Activated naive CD4-positive, alpha-beta T cell treated with anti-CD3 and anti-CD28 coated beads, Interleukin-2, amount 10 ng/mL, durations not matched to agents 7 days and 5 days (primary cell): ENCODE measurements at regions not wholly inside any gene's neighbourhood (a gene's known extent, or its start where the extent isn't known, plus 50 kb on each side); places are given as distances from the start of the nearest gene placed in this dataset.

Experiments used
- CTCF ChIA-PET: fragments of 350-600 bp; sonication (Branson Sonifier 250); formaldehyde crosslinking; loops from one replicate; lab custom pipeline; 2021; ENCODE audit warnings: antibody characterized with exemption; lab: Charles Lee
- DNase-seq: peaks from one replicate; pipeline ENCODE4 v3.0.0-alpha.2; 2020
- H3K27ac Mint-ChIP-seq: one replicate; pipeline ENCODE4 v1.8.0; 2021; ENCODE audit warnings: mild to moderate bottlenecking, moderate library complexity, mixed read lengths
- H3K27me3 Mint-ChIP-seq: one replicate; pipeline ENCODE4 v1.8.0; 2021; ENCODE audit warnings: mild to moderate bottlenecking, mixed read lengths
- H3K36me3 Mint-ChIP-seq: one replicate; pipeline ENCODE4 v1.8.0; 2021; ENCODE audit warnings: mixed read lengths
- H3K4me1 Mint-ChIP-seq: one replicate; pipeline ENCODE4 v1.8.0; 2021; ENCODE audit warnings: mixed read lengths
- H3K4me3 Mint-ChIP-seq: one replicate; pipeline ENCODE4 v1.8.0; 2021; ENCODE audit warnings: mild to moderate bottlenecking, moderate library complexity, mixed read lengths
- H3K9me3 Mint-ChIP-seq: one replicate; pipeline ENCODE4 v1.8.0; 2021; ENCODE audit warnings: mixed read lengths

GRCh38 chr5:104739905-104740304, 1177.3 kb upstream of the NUDT12 start:
- Mint-ChIP-seq H3K36me3 (no peaks in the 10 kb centered on the region), H3K4me1 (no peaks in the 10 kb centered on the region), H3K4me3 (no peak overlapping the region), H3K27me3 (no peaks in the 10 kb centered on the region), H3K27ac (no peak overlapping the region), H3K9me3 (peaks cover 13% of the 10 kb centered on the region)
- DNase-seq, result no peak
- CTCF ChIA-PET, result no interaction called here

DNA sequence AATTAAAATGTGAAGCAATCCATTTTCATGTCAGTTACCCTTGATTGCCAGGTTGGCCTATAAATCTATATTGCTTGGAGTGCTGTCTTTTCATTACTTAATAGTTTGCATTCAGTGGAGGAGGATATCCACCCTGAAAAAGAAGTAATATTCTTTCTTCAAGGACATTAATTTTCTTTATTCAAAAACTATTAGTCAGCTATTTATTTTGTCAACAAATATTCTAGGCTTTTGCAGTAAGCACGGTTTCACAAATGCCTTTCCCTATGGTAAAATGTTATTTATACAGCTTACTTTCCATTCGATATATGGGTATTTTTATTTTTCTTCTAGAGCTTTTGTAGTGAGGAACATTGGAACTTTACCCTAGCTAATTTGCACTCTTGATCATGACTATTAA, 1176.9 kb upstream of the NUDT12 start:
- Mint-ChIP-seq H3K4me3 (no peak overlapping the region), H3K4me1 (no peaks in the 10 kb centered on the region), H3K27ac (no peak overlapping the region), H3K36me3 (no peaks in the 10 kb centered on the region), H3K27me3 (no peaks in the 10 kb centered on the region), H3K9me3 (peaks cover 15% of the 10 kb centered on the region)
- DNase-seq, result no peak
- CTCF ChIA-PET, result no interaction called here

- Mint-ChIP-seq H3K27me3 (no peaks in the 10 kb centered on the region), H3K27ac (no peak overlapping the region), H3K4me1 (no peaks in the 10 kb centered on the region), H3K4me3 (no peak overlapping the region), H3K36me3 (no peaks in the 10 kb centered on the region), H3K9me3 (peaks cover 9% of the 10 kb centered on the region)
- DNase-seq, result no peak
- CTCF ChIA-PET, result no interaction called here
These were observed 1173.5 kb upstream of the NUDT12 start for GRCh38 chr5:104736073-104736472.

DNA sequence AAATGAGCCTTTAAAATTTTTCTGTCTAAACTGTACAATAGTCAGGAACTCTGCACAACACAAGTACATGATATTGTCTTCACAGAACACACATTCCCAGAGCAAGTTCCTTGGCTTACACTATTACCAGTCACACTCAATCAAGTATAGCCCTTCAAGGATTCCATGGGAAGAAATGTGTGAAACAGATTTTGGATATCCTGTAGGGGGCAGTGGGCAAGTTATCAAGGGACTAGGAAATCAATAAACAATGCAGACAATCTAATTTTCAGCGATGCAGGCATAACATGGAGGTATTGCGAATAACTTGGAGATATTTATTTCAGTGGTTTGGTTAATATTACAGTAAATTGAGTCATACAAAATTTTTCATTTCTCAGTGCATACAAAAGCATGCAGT, 1171.5 kb upstream of the NUDT12 start:
- no peak for DNase-seq
- no peak overlapping the region for H3K27ac Mint-ChIP-seq
- CTCF ChIA-PET, result no interaction called here
- H3K4me1 Mint-ChIP-seq, result no peaks in the 10 kb centered on the region
- H3K27me3 Mint-ChIP-seq, result no peaks in the 10 kb centered on the region
- H3K4me3 Mint-ChIP-seq, result no peak overlapping the region
- H3K36me3 Mint-ChIP-seq, result no peaks in the 10 kb centered on the region
- H3K9me3 Mint-ChIP-seq, result peaks cover 13% of the 10 kb centered on the region

GRCh38 chr5:104733063-104733669, 1170.6 kb upstream of the NUDT12 start:
- no peak for DNase-seq
- H3K9me3 Mint-ChIP-seq, result peaks cover 13% of the 10 kb centered on the region
- H3K27me3 Mint-ChIP-seq, result no peaks in the 10 kb centered on the region
- H3K27ac Mint-ChIP-seq, result no peak overlapping the region
- H3K4me3 Mint-ChIP-seq, result no peak overlapping the region
- CTCF ChIA-PET, result no interaction called here
- no peaks in the 10 kb centered on the region for H3K36me3 Mint-ChIP-seq
- no peaks in the 10 kb centered on the region for H3K4me1 Mint-ChIP-seq

GRCh38 chr5:104731331-104731730, 1168.7 kb upstream of the NUDT12 start:
- no peak overlapping the region for H3K4me3 Mint-ChIP-seq
- H3K4me1 Mint-ChIP-seq, result no peaks in the 10 kb centered on the region
- H3K36me3 Mint-ChIP-seq, result no peaks in the 10 kb centered on the region
- H3K27me3 Mint-ChIP-seq, result no peaks in the 10 kb centered on the region
- DNase-seq, result no peak
- CTCF ChIA-PET, result no interaction called here
- H3K27ac Mint-ChIP-seq, result no peak overlapping the region
- peaks cover 13% of the 10 kb centered on the region for H3K9me3 Mint-ChIP-seq

DNA sequence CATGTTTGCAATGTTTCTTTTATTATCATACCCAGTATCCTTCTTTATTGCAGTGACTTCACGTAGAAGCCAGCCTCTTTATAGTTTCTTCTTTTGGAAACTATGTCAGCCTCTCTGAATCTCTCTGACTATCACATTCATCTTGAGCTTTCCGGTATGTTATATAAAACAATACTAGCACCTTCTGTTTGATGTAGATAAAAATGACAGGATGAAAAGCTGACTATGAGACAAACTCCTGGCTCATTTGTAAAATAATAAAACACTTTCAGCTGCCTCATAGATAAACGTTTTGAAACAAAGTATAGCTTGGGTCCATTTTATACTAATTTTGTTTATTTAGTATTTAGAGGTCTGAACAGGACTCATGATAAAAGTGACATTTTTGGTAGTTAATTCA, 1145.4 kb upstream of the NUDT12 start:
- Mint-ChIP-seq H3K27ac (no peak overlapping the region), H3K36me3 (no peaks in the 10 kb centered on the region), H3K27me3 (no peaks in the 10 kb centered on the region), H3K4me1 (no peaks in the 10 kb centered on the region), H3K9me3 (peaks cover 9% of the 10 kb centered on the region), H3K4me3 (no peak overlapping the region)
- CTCF ChIA-PET, result no interaction called here
- no peak for DNase-seq

DNA sequence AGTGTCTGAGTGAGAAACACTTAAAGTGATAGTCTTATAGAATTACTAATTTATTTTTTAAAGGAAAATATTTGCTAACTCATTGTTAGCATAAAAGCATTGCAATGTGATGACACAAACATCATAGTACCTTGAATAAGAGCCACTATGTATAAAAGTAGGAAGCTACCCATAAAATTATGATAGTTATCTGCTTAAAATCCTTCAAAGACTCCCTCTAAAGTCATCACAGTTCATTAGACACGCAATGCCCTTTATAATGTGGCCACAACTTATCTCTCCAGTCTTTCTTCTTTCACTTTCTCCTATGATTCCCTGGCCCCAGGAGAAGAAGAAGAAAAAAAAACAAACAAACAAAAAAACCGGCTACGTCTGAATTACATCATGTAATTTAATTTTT, 1144.0 kb upstream of the NUDT12 start:
- CTCF ChIA-PET, result no interaction called here
- peaks cover 6% of the 10 kb centered on the region for H3K9me3 Mint-ChIP-seq
- H3K27ac Mint-ChIP-seq, result no peak overlapping the region
- no peak for DNase-seq
- H3K4me1 Mint-ChIP-seq, result no peaks in the 10 kb centered on the region
- H3K27me3 Mint-ChIP-seq, result no peaks in the 10 kb centered on the region
- H3K36me3 Mint-ChIP-seq, result no peaks in the 10 kb centered on the region
- no peak overlapping the region for H3K4me3 Mint-ChIP-seq

- Mint-ChIP-seq H3K4me3 (no peak overlapping the region), H3K9me3 (peaks cover 17% of the 10 kb centered on the region), H3K27ac (no peak overlapping the region), H3K27me3 (no peaks in the 10 kb centered on the region), H3K36me3 (no peaks in the 10 kb centered on the region), H3K4me1 (no peaks in the 10 kb centered on the region)
- no peak for DNase-seq
- CTCF ChIA-PET, result no interaction called here
These were observed 1139.6 kb upstream of the NUDT12 start for GRCh38 chr5:104702212-104702611.

- H3K27me3 Mint-ChIP-seq, result no peaks in the 10 kb centered on the region
- CTCF ChIA-PET, result no interaction called here
- no peak overlapping the region for H3K4me3 Mint-ChIP-seq
- H3K27ac Mint-ChIP-seq, result no peak overlapping the region
- DNase-seq, result no peak
- H3K36me3 Mint-ChIP-seq, result no peaks in the 10 kb centered on the region
- H3K4me1 Mint-ChIP-seq, result no peaks in the 10 kb centered on the region
- peaks cover 20% of the 10 kb centered on the region for H3K9me3 Mint-ChIP-seq
These were observed 1136.8 kb upstream of the NUDT12 start for GRCh38 chr5:104699438-104699837.

GRCh38 chr5:104661256-104661655, 1098.7 kb upstream of the NUDT12 start:
- CTCF ChIA-PET, result no interaction called here
- Mint-ChIP-seq H3K36me3 (no peaks in the 10 kb centered on the region), H3K27ac (no peak overlapping the region), H3K9me3 (peaks cover 6% of the 10 kb centered on the region), H3K27me3 (no peaks in the 10 kb centered on the region), H3K4me3 (no peak overlapping the region), H3K4me1 (no peaks in the 10 kb centered on the region)
- DNase-seq, result no peak

- Mint-ChIP-seq H3K4me1 (no peaks in the 10 kb centered on the region), H3K9me3 (peaks cover 12% of the 10 kb centered on the region), H3K27ac (no peak overlapping the region), H3K36me3 (no peaks in the 10 kb centered on the region), H3K27me3 (no peaks in the 10 kb centered on the region), H3K4me3 (no peak overlapping the region)
- DNase-seq, result no peak
- CTCF ChIA-PET, result no interaction called here
These were observed 1096.9 kb upstream of the NUDT12 start for GRCh38 chr5:104659497-104659896.

DNA sequence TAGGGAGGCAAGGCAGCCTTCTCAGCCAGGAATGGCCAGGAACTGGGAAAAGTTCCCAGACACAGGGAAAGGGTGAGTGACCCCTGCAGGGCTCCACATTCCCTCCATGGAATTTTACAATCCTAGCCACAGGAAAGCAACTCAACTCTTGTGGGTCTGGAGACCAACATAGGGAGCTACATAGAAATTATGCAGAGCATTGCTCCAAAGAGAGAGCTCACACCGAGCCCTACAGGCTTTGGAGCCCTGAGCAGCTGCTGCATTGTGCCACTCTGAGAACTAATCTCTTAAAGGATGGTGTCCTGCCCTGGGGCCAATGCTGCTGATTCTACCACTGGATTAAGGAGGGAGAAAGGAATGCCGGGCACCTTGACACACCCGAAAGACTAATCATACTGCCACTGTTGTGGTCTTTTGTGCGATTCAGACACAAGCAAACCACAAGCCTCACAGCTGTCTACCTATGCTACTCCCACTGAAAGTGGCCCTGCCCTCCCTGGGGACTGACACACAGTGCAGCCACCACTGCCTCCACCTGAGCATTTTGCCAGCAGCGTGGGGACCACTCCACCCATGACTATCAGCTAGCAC, 1089.8 kb upstream of the NUDT12 start:
- Mint-ChIP-seq H3K27ac (no peak overlapping the region), H3K27me3 (no peaks in the 10 kb centered on the region), H3K36me3 (no peaks in the 10 kb centered on the region), H3K9me3 (peaks cover 19% of the 10 kb centered on the region), H3K4me1 (no peaks in the 10 kb centered on the region), H3K4me3 (no peak overlapping the region)
- CTCF ChIA-PET, result no interaction called here
- DNase-seq, result no peak

GRCh38 chr5:104650313-104651055, 1087.9 kb upstream of the NUDT12 start:
- no peaks in the 10 kb centered on the region for H3K36me3 Mint-ChIP-seq
- H3K4me3 Mint-ChIP-seq, result no peak overlapping the region
- no peaks in the 10 kb centered on the region for H3K27me3 Mint-ChIP-seq
- no peaks in the 10 kb centered on the region for H3K4me1 Mint-ChIP-seq
- no peak for DNase-seq
- CTCF ChIA-PET, result no interaction called here
- no peak overlapping the region for H3K27ac Mint-ChIP-seq
- H3K9me3 Mint-ChIP-seq, result peaks cover 13% of the 10 kb centered on the region

GRCh38 chr5:104646416-104646815, 1083.8 kb upstream of the NUDT12 start:
- no peaks in the 10 kb centered on the region for H3K27me3 Mint-ChIP-seq
- no peak overlapping the region for H3K4me3 Mint-ChIP-seq
- peaks cover 3% of the 10 kb centered on the region for H3K9me3 Mint-ChIP-seq
- CTCF ChIA-PET, result no interaction called here
- H3K36me3 Mint-ChIP-seq, result no peaks in the 10 kb centered on the region
- H3K4me1 Mint-ChIP-seq, result no peaks in the 10 kb centered on the region
- DNase-seq, result no peak
- no peak overlapping the region for H3K27ac Mint-ChIP-seq
